ENCODE measurements at regions not wholly inside any gene's neighbourhood (a gene's known extent, or its start where the extent isn't known, plus 50 kb on each side); places are given as distances from the start of the nearest gene placed in this dataset.

- TF ChIP-seq POLR2A (IDR thresholded peaks at IDR 0.05), result no peak
- TF ChIP-seq CTCF (IDR thresholded peaks at IDR 0.05), result no peak
Measured at GRCh38 chr2:129908721-129909373, 70.6 kb upstream of the RAB6C start.
